CD14-positive monocyte (primary cell): ENCODE measurements at regions not wholly inside any gene's neighbourhood (a gene's known extent, or its start where the extent isn't known, plus 50 kb on each side); places are given as distances from the start of the nearest gene placed in this dataset.

ENCODE experiments used
- DNase-seq, 3 donors: peaks; one replicate each; pipeline ENCODE4 v3.0.0-alpha.2; 2011 to 2022
- H2AFZ ChIP-seq: 2 replicates; pipeline ENCODE4 v1.6.0; 2012; ENCODE audit warnings: mild to moderate bottlenecking, low read depth, low read length, inconsistent platforms; ENCODE audit not compliant: insufficient read depth, poor library complexity, severe bottlenecking
- H3K27ac ChIP-seq, 2 donors: 1 replicate in 1 of 2; 2 replicates in 1 of 2; pipeline ENCODE4 v1.5.1; 2012 to 2013; ENCODE audit warnings: low read length in 2 of 2, control low read depth in 1 of 2, inconsistent platforms in 1 of 2, low read depth in 1 of 2, mild to moderate bottlenecking in 1 of 2
- H3K27me3 ChIP-seq, 2 donors: one replicate each; pipeline versions ENCODE4 v1.6.0 to v1.6.1; 2011 to 2013; ENCODE audit warnings: low read length in 2 of 2; ENCODE audit not compliant: control insufficient read depth in 2 of 2, insufficient read depth in 2 of 2
- H3K36me3 ChIP-seq, 2 donors: replicated peaks in 1 of 2; 1 replicate in 1 of 2; 2 replicates in 1 of 2; pipeline versions ENCODE4 v1.5.1 to v1.6.1; 2012 to 2013; ENCODE audit warnings: low read length in 2 of 2, control low read depth in 1 of 2, inconsistent platforms in 1 of 2, mild to moderate bottlenecking in 1 of 2; ENCODE audit not compliant: insufficient read depth in 2 of 2, control insufficient read depth in 1 of 2
- H3K4me1 ChIP-seq, 2 donors: 1 replicate in 1 of 2; 2 replicates in 1 of 2; pipeline versions ENCODE4 v1.5.1 to v1.6.1; 2012 to 2013; ENCODE audit warnings: low read length in 2 of 2, control low read depth in 1 of 2, inconsistent platforms in 1 of 2, mild to moderate bottlenecking in 1 of 2, moderate library complexity in 1 of 2; ENCODE audit not compliant: insufficient read depth in 2 of 2, control insufficient read depth in 1 of 2
- H3K4me2 ChIP-seq: replicated peaks from 2 replicates; pipeline ENCODE3; 2012; ENCODE audit warnings: low read length, moderate library complexity, mild to moderate bottlenecking; ENCODE audit not compliant: poor library complexity, severe bottlenecking; ENCODE audit errors: extremely low read depth
- H3K4me3 ChIP-seq, 3 experiments: fragments of 200-600 bp in 1 of 3; sonication (generic) in 1 of 3; replicated peaks in 1 of 3; 1 replicate in 2 of 3; 2 replicates in 1 of 3; pipeline ENCODE4 v1.5.1; 2011 to 2013; ENCODE audit warnings: low read length in 3 of 3, mild to moderate bottlenecking in 3 of 3, control low read depth in 2 of 3, low read depth in 2 of 3, inconsistent platforms in 1 of 3, moderate library complexity in 1 of 3
- H3K79me2 ChIP-seq: 2 replicates; pipeline ENCODE4 v1.6.0; 2012; ENCODE audit warnings: mild to moderate bottlenecking, control low read depth, inconsistent platforms, low read length, moderate library complexity; ENCODE audit not compliant: insufficient read depth
- H3K9ac ChIP-seq: 2 replicates; pipeline ENCODE4 v1.6.0; 2017; ENCODE audit warnings: low read length, mild to moderate bottlenecking; ENCODE audit not compliant: insufficient read depth, poor library complexity, severe bottlenecking
- H3K9me3 ChIP-seq, 2 donors: replicated peaks in 1 of 2; 1 replicate in 1 of 2; 2 replicates in 1 of 2; pipeline versions ENCODE4 v1.5.1 to v1.6.1; 2012 to 2013; ENCODE audit warnings: low read length in 2 of 2, control low read depth in 1 of 2; ENCODE audit not compliant: control insufficient read depth in 1 of 2, insufficient read depth in 1 of 2
- H4K20me1 ChIP-seq: 2 replicates; pipeline ENCODE4 v1.6.0; 2012; ENCODE audit warnings: mild to moderate bottlenecking, low read length, control low read depth, moderate library complexity; ENCODE audit not compliant: insufficient read depth
- H3K27ac Mint-ChIP-seq, 7 donors: one replicate each; pipeline ENCODE4 v1.8.0; 2020; ENCODE audit warnings: mild to moderate bottlenecking in 7 of 7, mixed read lengths in 7 of 7, moderate library complexity in 6 of 7, inconsistent platforms in 2 of 7
- H3K27me3 Mint-ChIP-seq, 3 donors: one replicate each; pipeline ENCODE4 v1.8.0; 2021 to 2022; ENCODE audit warnings: low read depth in 3 of 3, mild to moderate bottlenecking in 3 of 3, mixed read lengths in 3 of 3, moderate library complexity in 3 of 3, inconsistent platforms in 1 of 3
- H3K36me3 Mint-ChIP-seq, 2 donors: one replicate each; pipeline ENCODE4 v1.8.0; 2020; ENCODE audit warnings: mixed read lengths in 2 of 2, inconsistent platforms in 1 of 2, mild to moderate bottlenecking in 1 of 2
- H3K4me1 Mint-ChIP-seq: one replicate; pipeline ENCODE4 v1.8.0; 2020; ENCODE audit warnings: mild to moderate bottlenecking, mixed read lengths
- H3K4me3 Mint-ChIP-seq, 2 donors: one replicate each; pipeline ENCODE4 v1.8.0; 2020; ENCODE audit warnings: mild to moderate bottlenecking in 2 of 2, mixed read lengths in 2 of 2, moderate library complexity in 1 of 2
- H3K9me3 Mint-ChIP-seq, 7 donors: one replicate each; pipeline ENCODE4 v1.8.0; 2020 to 2022; ENCODE audit warnings: mixed read lengths in 7 of 7, mild to moderate bottlenecking in 6 of 7, moderate library complexity in 6 of 7, inconsistent platforms in 2 of 7
- CTCF ChIP-seq: fragments of 200-600 bp; IDR thresholded peaks from one replicate; pipeline ENCODE4 v1.8.0; 2022; ENCODE audit warnings: antibody characterized with exemption, mild to moderate bottlenecking
- WGBS: methylation state at CpG from one replicate; pipeline ENCODE4 v1.1.5; 2013; ENCODE audit warnings: missing lambda C conversion rate; ENCODE audit not compliant: insufficient coverage; 5-methylcytosine and 5-hydroxymethylcytosine counted together
- intact Hi-C, 2 donors: fragments of 100-400 bp; cut with micrococcal nuclease; formaldehyde crosslinking; loops; one replicate each; pipeline versions ENCODE4 v1.15.0 to v1.15.1; 2023

- intact Hi-C loops: no loop called here
These were observed 110.7 kb downstream of the MFAP3L start for GRCh38 chr4:169915545-169915944.

GRCh38 chr4:169914866-169915265 lies 111.3 kb downstream of the MFAP3L start:
- H3K27me3 Mint-ChIP-seq: peaks cover 0 to 2% (median 0%) of the 10 kb centered on the region in 3 donors
- H3K79me2 ChIP-seq: no peaks in the 10 kb centered on the region
- no peaks in the 10 kb centered on the region for H3K27me3 ChIP-seq
- H3K4me1 ChIP-seq: no peaks in the 10 kb centered on the region
- H4K20me1 ChIP-seq: no peaks in the 10 kb centered on the region
- no peak overlapping the region for H3K27ac ChIP-seq
- H3K36me3 ChIP-seq: no peaks in the 10 kb centered on the region
- H3K9me3 Mint-ChIP-seq: peaks cover 10 to 24% (median 14%) of the 10 kb centered on the region in 7 donors
- DNase-seq: no peak
- no peak for TF ChIP-seq CTCF
- no peak overlapping the region for H3K4me3 Mint-ChIP-seq
- H3K4me1 Mint-ChIP-seq: no peaks in the 10 kb centered on the region
- H3K9ac ChIP-seq: no peak overlapping the region
- H3K36me3 Mint-ChIP-seq: no peaks in the 10 kb centered on the region
- WGBS: 100% methylated on average over 1 of the region's 3 CpGs
- H2AFZ ChIP-seq: no peak overlapping the region
- peaks cover 7 to 18% of the 10 kb centered on the region in 2 donors for H3K9me3 ChIP-seq
- H3K27ac Mint-ChIP-seq: no peak overlapping the region
- intact Hi-C loops: no loop called here
- no peak overlapping the region for H3K4me2 ChIP-seq
- no peak overlapping the region for H3K4me3 ChIP-seq

More at GRCh38 chr4:169915545-169915944, 110.7 kb downstream of the MFAP3L start:
- no peak for DNase-seq
- H3K36me3 ChIP-seq: no peaks in the 10 kb centered on the region
- 89% methylated on average over 3 of the region's 5 CpGs for WGBS
- peaks cover 10 to 24% (median 14%) of the 10 kb centered on the region in 7 donors for H3K9me3 Mint-ChIP-seq
- H3K27ac ChIP-seq: no peak overlapping the region
- no peak overlapping the region for H3K4me3 ChIP-seq
- no peaks in the 10 kb centered on the region for H3K27me3 ChIP-seq
- no peaks in the 10 kb centered on the region for H3K4me1 ChIP-seq
- H3K79me2 ChIP-seq: no peaks in the 10 kb centered on the region
- no peaks in the 10 kb centered on the region for H4K20me1 ChIP-seq
- TF ChIP-seq CTCF: no peak
- H3K4me1 Mint-ChIP-seq: no peaks in the 10 kb centered on the region
- no peak overlapping the region for H3K4me2 ChIP-seq
- no peaks in the 10 kb centered on the region for H3K36me3 Mint-ChIP-seq
- peaks cover 7 to 18% of the 10 kb centered on the region in 2 donors for H3K9me3 ChIP-seq
- no peak overlapping the region for H3K27ac Mint-ChIP-seq
- H2AFZ ChIP-seq: no peak overlapping the region
- H3K27me3 Mint-ChIP-seq: peaks cover 0 to 2% (median 0%) of the 10 kb centered on the region in 3 donors
- no peak overlapping the region for H3K9ac ChIP-seq
- no peak overlapping the region for H3K4me3 Mint-ChIP-seq
